GM12872 (cell line): ENCODE measurements at regions not wholly inside any gene's neighbourhood (a gene's known extent, or its start where the extent isn't known, plus 50 kb on each side); places are given as distances from the start of the nearest gene placed in this dataset.

Experiments
- CTCF ChIP-seq: IDR thresholded peaks from 3 replicates; pipeline ENCODE4 v1.5.1; 2011; ENCODE audit warnings: low read depth, mild to moderate bottlenecking, low read length, moderate library complexity; ENCODE audit not compliant: insufficient read depth

GRCh38 chr14:85071447-85071846 lies 458.5 kb upstream of the FLRT2 start:
- no peak for TF ChIP-seq CTCF

GRCh38 chr14:85074955-85075354 lies 455.0 kb upstream of the FLRT2 start:
- TF ChIP-seq CTCF, result no peak

GRCh38 chr14:85075694-85076476 lies 454.1 kb upstream of the FLRT2 start:
- no peak for TF ChIP-seq CTCF

- no peak for TF ChIP-seq CTCF
These were observed 449.9 kb upstream of the FLRT2 start for GRCh38 chr14:85079842-85080730.

- no peak for TF ChIP-seq CTCF
These were observed 445.6 kb upstream of the FLRT2 start for GRCh38 chr14:85084344-85084743.

- no peak for TF ChIP-seq CTCF
These were observed 444.0 kb upstream of the FLRT2 start for GRCh38 chr14:85085981-85086380.

- TF ChIP-seq CTCF, result no peak
These were observed 442.7 kb upstream of the FLRT2 start for GRCh38 chr14:85087201-85087600.
